Neural cell (in vitro differentiated cells): ENCODE measurements at regions not wholly inside any gene's neighbourhood (a gene's known extent, or its start where the extent isn't known, plus 50 kb on each side); places are given as distances from the start of the nearest gene placed in this dataset.

Experiments
- H2AFZ ChIP-seq: fragments of 200-600, 300-800 bp; sonication (generic), shearing (Covaris generic); 2 replicates; pipeline ENCODE4 v1.6.0; 2014; ENCODE audit warnings: low read depth, mild to moderate bottlenecking, antibody characterized with exemption, low read length, moderate library complexity
- H3F3A ChIP-seq: fragments of 200-600 bp; shearing (Covaris generic); 2 replicates; pipeline ENCODE4 v1.6.1; 2016; ENCODE audit warnings: mild to moderate bottlenecking, moderate library complexity, mixed read lengths, antibody characterized with exemption, low read length; ENCODE audit not compliant: insufficient read depth, poor library complexity, severe bottlenecking
- H3K27ac ChIP-seq: fragments of 200-600, 300-800 bp; sonication (generic), shearing (Covaris generic); 2 replicates; pipeline ENCODE4 v1.5.1; 2014; ENCODE audit warnings: mild to moderate bottlenecking, low read length, moderate library complexity
- H3K27me3 ChIP-seq: fragments of 300-800, 200-600 bp; sonication (generic), shearing (Covaris generic); 2 replicates; pipeline ENCODE4 v1.6.0; 2014; ENCODE audit warnings: mild to moderate bottlenecking, low read depth, low read length, moderate library complexity; ENCODE audit not compliant: insufficient read depth
- H3K36me3 ChIP-seq: fragments of 300-800, 200-600 bp; sonication (generic), shearing (Covaris generic); 2 replicates; pipeline ENCODE4 v1.5.1; 2014; ENCODE audit warnings: mild to moderate bottlenecking, antibody characterized with exemption, low read length, moderate library complexity; ENCODE audit not compliant: insufficient read depth
- H3K4me2 ChIP-seq: fragments of 300-800, 200-600 bp; sonication (generic), shearing (Covaris generic); 2 replicates; pipeline ENCODE4 v1.6.0; 2014; ENCODE audit warnings: mild to moderate bottlenecking, low read length
- H3K4me3 ChIP-seq: fragments of 300-800, 200-600 bp; sonication (generic), shearing (Covaris generic); 2 replicates; pipeline ENCODE4 v1.5.1; 2014; ENCODE audit warnings: mild to moderate bottlenecking, low read length, moderate library complexity
- H3K79me2 ChIP-seq: fragments of 200-600 bp; shearing (Covaris generic); replicated peaks from 2 replicates; pipeline ENCODE4 v1.6.0; 2014; ENCODE audit warnings: mild to moderate bottlenecking, low read length, moderate library complexity; ENCODE audit not compliant: insufficient read depth
- H3K9ac ChIP-seq: fragments of 300-800, 200-600 bp; sonication (generic), shearing (Covaris generic); 2 replicates; pipeline ENCODE4 v1.6.1; 2016; ENCODE audit warnings: mild to moderate bottlenecking, low read length, mixed read lengths
- H3K9me2 ChIP-seq: fragments of 200-600 bp; shearing (Covaris generic); 2 replicates; pipeline ENCODE4 v1.6.1; 2016; ENCODE audit warnings: mild to moderate bottlenecking, low read length, mixed read lengths; ENCODE audit not compliant: insufficient read depth
- H3K9me3 ChIP-seq: fragments of 200-600, 300-800 bp; sonication (generic), shearing (Covaris generic); 2 replicates; pipeline ENCODE4 v1.6.1; 2016; ENCODE audit warnings: mild to moderate bottlenecking, mixed run types, low read length, moderate library complexity, mixed read lengths
- H4K20me1 ChIP-seq: fragments of 200-600 bp; shearing (Covaris generic); 2 replicates; pipeline ENCODE4 v1.6.1; 2016; ENCODE audit warnings: mild to moderate bottlenecking, mixed run types; ENCODE audit not compliant: insufficient read depth
- CTCF ChIP-seq: fragments of 450-650 bp; IDR thresholded peaks from 2 replicates; pipeline ENCODE4 v1.5.1; 2014; ENCODE audit warnings: antibody characterized with exemption, mild to moderate bottlenecking, moderate library complexity; ENCODE audit not compliant: poor library complexity, severe bottlenecking
- EP300 ChIP-seq: fragments of 450-650 bp; conservative IDR thresholded peaks from 2 replicates; pipeline ENCODE4 v1.6.1; 2014; ENCODE audit warnings: antibody characterized with exemption, mild to moderate bottlenecking, moderate library complexity; ENCODE audit not compliant: poor library complexity, severe bottlenecking
- EZH2 ChIP-seq: fragments of 200-600, 300-800 bp; shearing (Covaris generic), sonication (generic); IDR thresholded peaks from 2 replicates; pipeline ENCODE4 v1.6.1; 2014; ENCODE audit warnings: antibody characterized with exemption, low read length, borderline replicate concordance, mild to moderate bottlenecking; ENCODE audit not compliant: insufficient read depth, poor library complexity, severe bottlenecking
- MXI1 ChIP-seq: fragments of 450-650 bp; conservative IDR thresholded peaks from 2 replicates; pipeline ENCODE4 v1.6.1; 2014; ENCODE audit warnings: antibody characterized with exemption, mild to moderate bottlenecking; ENCODE audit not compliant: poor library complexity, severe bottlenecking
- POLR2AphosphoS5 ChIP-seq: IDR thresholded peaks from 2 replicates; pipeline ENCODE4 v1.6.1; 2012
- RAD21 ChIP-seq: fragments of 450-650 bp; conservative IDR thresholded peaks from 2 replicates; pipeline ENCODE4 v1.6.1; 2014; ENCODE audit warnings: antibody characterized with exemption, mild to moderate bottlenecking, moderate library complexity
- REST ChIP-seq: IDR thresholded peaks from 2 replicates; pipeline ENCODE4 v1.6.1; 2012; ENCODE audit warnings: borderline replicate concordance
- SMC3 ChIP-seq: fragments of 450-650 bp; conservative IDR thresholded peaks from 2 replicates; pipeline ENCODE4 v1.6.1; 2014; ENCODE audit warnings: antibody characterized with exemption, mild to moderate bottlenecking, moderate library complexity; ENCODE audit not compliant: poor library complexity
- TAF1 ChIP-seq: IDR thresholded peaks from 2 replicates; pipeline ENCODE4 v1.6.1; 2012; ENCODE audit warnings: low read depth

- no peak for TF ChIP-seq EP300
- no peak for TF ChIP-seq SMC3
- TF ChIP-seq EZH2, result no peak
Observed at GRCh38 chr7:46557781-46558180, 636.7 kb upstream of the IGFBP3 start (continued).

- H3K27me3 ChIP-seq, result no peaks in the 10 kb centered on the region
- no peaks in the 10 kb centered on the region for H4K20me1 ChIP-seq
- H3K9me2 ChIP-seq, result no peaks in the 10 kb centered on the region
- no peaks in the 10 kb centered on the region for H3K9me3 ChIP-seq
- H3K79me2 ChIP-seq, result no peaks in the 10 kb centered on the region
- H3K9ac ChIP-seq, result no peak overlapping the region
- H2AFZ ChIP-seq, result no peak overlapping the region
- no peak overlapping the region for H3K4me2 ChIP-seq
- no peak overlapping the region for H3K27ac ChIP-seq
- H3K4me3 ChIP-seq, result no peak overlapping the region
- no peak for TF ChIP-seq MXI1
- TF ChIP-seq POLR2AphosphoS5, result no peak
- no peak for TF ChIP-seq CTCF
- no peak for TF ChIP-seq REST
- no peak for TF ChIP-seq RAD21
- no peak for TF ChIP-seq EZH2
- no peak for TF ChIP-seq TAF1
- no peak for TF ChIP-seq SMC3
- no peak for TF ChIP-seq EP300
- no peaks in the 10 kb centered on the region for H3K36me3 ChIP-seq
- no peaks in the 10 kb centered on the region for H3F3A ChIP-seq
Observed at GRCh38 chr7:46557295-46557711, 636.2 kb upstream of the IGFBP3 start.

GRCh38 chr7:46554688-46555422, 633.8 kb upstream of the IGFBP3 start:
- no peak for TF ChIP-seq RAD21
- no peak for TF ChIP-seq POLR2AphosphoS5
- TF ChIP-seq EZH2, result no peak
- TF ChIP-seq TAF1, result no peak
- TF ChIP-seq REST, result no peak
- TF ChIP-seq CTCF, result no peak
- no peak for TF ChIP-seq EP300
- no peak for TF ChIP-seq MXI1
- no peak for TF ChIP-seq SMC3

More at GRCh38 chr7:46554688-46555422, 633.8 kb upstream of the IGFBP3 start:
- no peaks in the 10 kb centered on the region for H3K9me3 ChIP-seq
- no peaks in the 10 kb centered on the region for H3F3A ChIP-seq
- H3K9ac ChIP-seq, result no peak overlapping the region
- no peak overlapping the region for H2AFZ ChIP-seq
- H3K79me2 ChIP-seq, result no peaks in the 10 kb centered on the region
- H3K4me3 ChIP-seq, result no peak overlapping the region
- no peaks in the 10 kb centered on the region for H3K27me3 ChIP-seq
- H4K20me1 ChIP-seq, result no peaks in the 10 kb centered on the region
- no peak overlapping the region for H3K4me2 ChIP-seq
- H3K9me2 ChIP-seq, result no peaks in the 10 kb centered on the region
- no peak overlapping the region for H3K27ac ChIP-seq
- no peaks in the 10 kb centered on the region for H3K36me3 ChIP-seq
